OCI-LY3 (cell line): ENCODE measurements at regions not wholly inside any gene's neighbourhood (a gene's known extent, or its start where the extent isn't known, plus 50 kb on each side); places are given as distances from the start of the nearest gene placed in this dataset.

Source experiments
- H2AFZ ChIP-seq: fragments of 200-600, 300-600 bp; shearing (Covaris generic); 2 replicates; pipeline ENCODE4 v1.6.0; 2014; ENCODE audit warnings: antibody characterized with exemption, low read depth, low read length
- H3K27ac ChIP-seq: fragments of 200-600, 300-600 bp; sonication (generic); 2 replicates; pipeline ENCODE4 v1.5.1; 2014; ENCODE audit warnings: mild to moderate bottlenecking, low read length, moderate library complexity, mixed read lengths
- H3K27me3 ChIP-seq: fragments of 200-600, 300-600 bp; sonication (generic); 2 replicates; pipeline ENCODE4 v1.6.1; 2014; ENCODE audit warnings: low read depth, low read length, mixed read lengths
- H3K36me3 ChIP-seq: fragments of 200-600, 300-600 bp; sonication (generic); replicated peaks from 2 replicates; pipeline ENCODE3; 2014; ENCODE audit warnings: low read depth, low read length, mixed read lengths
- H3K4me1 ChIP-seq: fragments of 300-600, 200-600 bp; sonication (generic); 2 replicates; pipeline ENCODE4 v1.6.1; 2014; ENCODE audit warnings: low read length, mixed read lengths
- H3K4me2 ChIP-seq: fragments of 200-600, 300-600 bp; sonication (generic); 2 replicates; pipeline ENCODE4 v1.6.1; 2014; ENCODE audit warnings: low read length, mixed read lengths
- H3K4me3 ChIP-seq: fragments of 300-600, 200-600 bp; sonication (generic); 2 replicates; pipeline ENCODE4 v1.5.1; 2014; ENCODE audit warnings: antibody characterized with exemption, mild to moderate bottlenecking, low read length, moderate library complexity
- H3K79me2 ChIP-seq: fragments of 300-600, 200-600 bp; shearing (Covaris generic); 2 replicates; pipeline ENCODE4 v1.6.1; 2014; ENCODE audit warnings: mild to moderate bottlenecking, low read length, mixed read lengths
- H3K9ac ChIP-seq: fragments of 300-600, 200-600 bp; shearing (Covaris generic); 2 replicates; pipeline ENCODE4 v1.6.0; 2014; ENCODE audit warnings: mild to moderate bottlenecking, low read length, moderate library complexity
- H3K9me3 ChIP-seq: fragments of 200-600, 300-600 bp; shearing (Covaris generic); 2 replicates; pipeline ENCODE4 v1.6.1; 2014; ENCODE audit warnings: low read length, mixed read lengths; ENCODE audit not compliant: insufficient read depth
- H4K20me1 ChIP-seq: fragments of 200-600, 300-600 bp; sonication (generic); 2 replicates; pipeline ENCODE4 v1.6.1; 2016; ENCODE audit warnings: low read length, mixed read lengths; ENCODE audit not compliant: insufficient read depth
- CTCF ChIP-seq: fragments of 200-600, 300-600 bp; sonication (generic); IDR thresholded peaks from 2 replicates; pipeline ENCODE4 v1.5.1; 2014; ENCODE audit warnings: antibody characterized with exemption, low read length, low read depth
- EZH2phosphoT487 ChIP-seq: fragments of 200-600 bp; shearing (Covaris generic); IDR thresholded peaks from 2 replicates; pipeline ENCODE4 v1.6.1; 2018; ENCODE audit warnings: antibody characterized with exemption, mixed run types, low read depth

GRCh38 chr1:96991261-96991660, 269.7 kb downstream of the PTBP2 start:
- TF ChIP-seq EZH2phosphoT487 (no peak), CTCF (no peak)

GRCh38 chr1:96992871-96993270, 271.3 kb downstream of the PTBP2 start:
- Histone ChIP-seq H3K9ac (no peak overlapping the region), H3K9me3 (no peaks in the 10 kb centered on the region), H3K4me1 (no peaks in the 10 kb centered on the region), H3K4me3 (no peak overlapping the region), H3K79me2 (no peaks in the 10 kb centered on the region), H3K27me3 (no peaks in the 10 kb centered on the region), H2AFZ (no peak overlapping the region), H3K27ac (no peak overlapping the region), H3K36me3 (no peaks in the 10 kb centered on the region), H4K20me1 (no peaks in the 10 kb centered on the region), H3K4me2 (no peak overlapping the region)
- TF ChIP-seq EZH2phosphoT487 (no peak), CTCF (no peak)

More at GRCh38 chr1:96991261-96991660, 269.7 kb downstream of the PTBP2 start:
- H2AFZ ChIP-seq = no peak overlapping the region
- H3K9me3 ChIP-seq = no peaks in the 10 kb centered on the region
- no peak overlapping the region for H3K9ac ChIP-seq
- no peaks in the 10 kb centered on the region for H3K36me3 ChIP-seq
- no peaks in the 10 kb centered on the region for H4K20me1 ChIP-seq
- H3K4me3 ChIP-seq = no peak overlapping the region
- H3K27me3 ChIP-seq = no peaks in the 10 kb centered on the region
- H3K79me2 ChIP-seq = no peaks in the 10 kb centered on the region
- no peak overlapping the region for H3K27ac ChIP-seq
- no peaks in the 10 kb centered on the region for H3K4me1 ChIP-seq
- H3K4me2 ChIP-seq = no peak overlapping the region

- no peak for TF ChIP-seq CTCF
- no peak for TF ChIP-seq EZH2phosphoT487
- H3K9me3 ChIP-seq = no peaks in the 10 kb centered on the region
- no peak overlapping the region for H3K27ac ChIP-seq
- H3K9ac ChIP-seq = no peak overlapping the region
- H3K4me1 ChIP-seq = no peaks in the 10 kb centered on the region
- H3K4me3 ChIP-seq = no peak overlapping the region
- H3K27me3 ChIP-seq = no peaks in the 10 kb centered on the region
- no peaks in the 10 kb centered on the region for H4K20me1 ChIP-seq
- H3K36me3 ChIP-seq = no peaks in the 10 kb centered on the region
- no peak overlapping the region for H2AFZ ChIP-seq
- no peak overlapping the region for H3K4me2 ChIP-seq
- no peaks in the 10 kb centered on the region for H3K79me2 ChIP-seq
Measured at GRCh38 chr1:96995351-96995750, 273.8 kb downstream of the PTBP2 start.

- H2AFZ ChIP-seq = no peak overlapping the region
- no peak overlapping the region for H3K4me2 ChIP-seq
- no peak overlapping the region for H3K9ac ChIP-seq
- H3K27ac ChIP-seq = no peak overlapping the region
- no peak for TF ChIP-seq CTCF
- no peak for TF ChIP-seq EZH2phosphoT487
- no peak overlapping the region for H3K4me3 ChIP-seq
- no peaks in the 10 kb centered on the region for H3K79me2 ChIP-seq
- no peaks in the 10 kb centered on the region for H3K9me3 ChIP-seq
- H3K27me3 ChIP-seq = no peaks in the 10 kb centered on the region
- H3K36me3 ChIP-seq = no peaks in the 10 kb centered on the region
- H4K20me1 ChIP-seq = no peaks in the 10 kb centered on the region
- no peaks in the 10 kb centered on the region for H3K4me1 ChIP-seq
Measured at GRCh38 chr1:96996001-96996400, 274.4 kb downstream of the PTBP2 start.
